HEK293 (cell line): ENCODE measurements at regions not wholly inside any gene's neighbourhood (a gene's known extent, or its start where the extent isn't known, plus 50 kb on each side); places are given as distances from the start of the nearest gene placed in this dataset.

Experiments used
- CTCF ChIA-PET: fragments of 350-600 bp; formaldehyde crosslinking; extraction: SDS; loops from one replicate; lab custom pipeline; 2021; ENCODE audit warnings: antibody characterized with exemption; lab: Yijun Ruan, JAX
- POLR2A ChIA-PET: fragments of 300-600 bp; formaldehyde crosslinking; extraction: SDS; loops from one replicate; lab custom pipeline; 2020; ENCODE audit warnings: antibody characterized with exemption, inconsistent platforms; lab: Yijun Ruan, JAX
- H3K27ac ChIP-seq: fragments of 200-500 bp; sonication (Bioruptor generic); 2 replicates; pipeline ENCODE4 v1.5.1; 2014; ENCODE audit warnings: low read depth, low read length, control low read depth, inconsistent platforms; ENCODE audit errors: extremely low read depth
- H3K36me3 ChIP-seq, 2 experiments: fragments of 200-500 bp in 1 of 2; sonication (Bioruptor generic) in 1 of 2; 1 replicate in 1 of 2; 2 replicates in 1 of 2; pipeline ENCODE4 v1.5.1; 2014 to 2017; ENCODE audit warnings: inconsistent platforms in 2 of 2, low read length in 2 of 2; ENCODE audit not compliant: control insufficient read depth in 2 of 2, insufficient read depth in 1 of 2
- H3K4me1 ChIP-seq: fragments of 200-500 bp; sonication (Bioruptor generic); 2 replicates; pipeline ENCODE4 v1.5.1; 2014; ENCODE audit warnings: mild to moderate bottlenecking, low read length, inconsistent platforms; ENCODE audit not compliant: control insufficient read depth, insufficient read depth
- H3K4me3 ChIP-seq: 2 replicates; pipeline ENCODE4 v1.5.1; 2011; ENCODE audit warnings: low read depth, mild to moderate bottlenecking, control low read depth, low read length, moderate library complexity
- H3K9me3 ChIP-seq: fragments of 200-500 bp; sonication (Bioruptor generic); 2 replicates; pipeline ENCODE4 v1.5.1; 2014; ENCODE audit warnings: low read depth, low read length, inconsistent platforms; ENCODE audit not compliant: control insufficient read depth, insufficient read depth
- GLIS1 ChIP-seq: fragments of 450-650 bp; formaldehyde crosslinking; IDR thresholded peaks from 2 replicates; pipeline ENCODE4 v1.5.1; 2016; ENCODE audit warnings: missing biosample characterization, missing genetic modification characterization
- YY2 ChIP-seq: fragments of 450-650 bp; formaldehyde crosslinking; IDR thresholded peaks from 2 replicates; pipeline ENCODE4 v1.5.1; 2016; ENCODE audit warnings: missing biosample characterization, missing genetic modification characterization
- ZBTB17 ChIP-seq: fragments of 450-650 bp; formaldehyde crosslinking; IDR thresholded peaks from 2 replicates; pipeline ENCODE4 v1.5.1; 2016; ENCODE audit warnings: missing biosample characterization, missing genetic modification characterization
- ZNF132 ChIP-seq: fragments of 450-650 bp; formaldehyde crosslinking; IDR thresholded peaks from 2 replicates; pipeline ENCODE4 v1.5.1; 2017; ENCODE audit warnings: missing biosample characterization, missing genetic modification characterization, borderline replicate concordance
- ZNF24 ChIP-seq: fragments of 450-650 bp; formaldehyde crosslinking; IDR thresholded peaks from 2 replicates; pipeline ENCODE4 v1.5.1; 2016; ENCODE audit warnings: missing biosample characterization, missing genetic modification characterization
- ZNF311 ChIP-seq: fragments of 450-650 bp; formaldehyde crosslinking; IDR thresholded peaks from 2 replicates; pipeline ENCODE4 v1.5.1; 2017; ENCODE audit warnings: missing biosample characterization, missing genetic modification characterization, borderline replicate concordance
- ZNF324 ChIP-seq: fragments of 450-650 bp; formaldehyde crosslinking; IDR thresholded peaks from 2 replicates; pipeline ENCODE4 v1.5.1; 2016; ENCODE audit warnings: missing biosample characterization, missing genetic modification characterization
- ZNF510 ChIP-seq: fragments of 450-650 bp; formaldehyde crosslinking; IDR thresholded peaks from 2 replicates; pipeline ENCODE4 v1.5.1; 2018; ENCODE audit warnings: mild to moderate bottlenecking, missing genetic modification characterization, missing biosample characterization; ENCODE audit not compliant: insufficient replicate concordance
- ZNF658 ChIP-seq: fragments of 450-650 bp; formaldehyde crosslinking; IDR thresholded peaks from 2 replicates; pipeline ENCODE4; 2016; ENCODE audit warnings: missing biosample characterization, missing genetic modification characterization
- ZNF792 ChIP-seq: fragments of 450-650 bp; formaldehyde crosslinking; IDR thresholded peaks from 2 replicates; pipeline ENCODE4 v1.5.1; 2016; ENCODE audit warnings: missing biosample characterization, missing genetic modification characterization
- ZNF837 ChIP-seq: fragments of 450-650 bp; formaldehyde crosslinking; IDR thresholded peaks from 2 replicates; pipeline ENCODE4 v1.5.1; 2016; ENCODE audit warnings: missing biosample characterization, missing genetic modification characterization
- ZXDB ChIP-seq: fragments of 450-650 bp; formaldehyde crosslinking; IDR thresholded peaks from 2 replicates; pipeline ENCODE4 v1.5.1; 2016; ENCODE audit warnings: missing biosample characterization, missing genetic modification characterization
- TF ChIP-seq, protein P1 (sequence below): fragments of 450-650 bp; formaldehyde crosslinking; IDR thresholded peaks from 2 replicates; pipeline ENCODE4 v1.5.1; 2016; ENCODE audit warnings: missing biosample characterization, missing genetic modification characterization
- TF ChIP-seq, protein P2 (sequence below): fragments of 450-650 bp; formaldehyde crosslinking; IDR thresholded peaks from 2 replicates; pipeline ENCODE4 v1.5.1; 2017; ENCODE audit warnings: missing biosample characterization, missing genetic modification characterization
- TF ChIP-seq, protein P3 (sequence below): fragments of 450-650 bp; formaldehyde crosslinking; IDR thresholded peaks from 2 replicates; pipeline ENCODE4 v1.5.1; 2016; ENCODE audit warnings: missing biosample characterization, missing genetic modification characterization, low read depth
- TF ChIP-seq, protein P4 (sequence below): fragments of 450-650 bp; formaldehyde crosslinking; IDR thresholded peaks from 2 replicates; pipeline ENCODE4 v1.5.1; 2016; ENCODE audit warnings: missing biosample characterization, missing genetic modification characterization

DNA sequence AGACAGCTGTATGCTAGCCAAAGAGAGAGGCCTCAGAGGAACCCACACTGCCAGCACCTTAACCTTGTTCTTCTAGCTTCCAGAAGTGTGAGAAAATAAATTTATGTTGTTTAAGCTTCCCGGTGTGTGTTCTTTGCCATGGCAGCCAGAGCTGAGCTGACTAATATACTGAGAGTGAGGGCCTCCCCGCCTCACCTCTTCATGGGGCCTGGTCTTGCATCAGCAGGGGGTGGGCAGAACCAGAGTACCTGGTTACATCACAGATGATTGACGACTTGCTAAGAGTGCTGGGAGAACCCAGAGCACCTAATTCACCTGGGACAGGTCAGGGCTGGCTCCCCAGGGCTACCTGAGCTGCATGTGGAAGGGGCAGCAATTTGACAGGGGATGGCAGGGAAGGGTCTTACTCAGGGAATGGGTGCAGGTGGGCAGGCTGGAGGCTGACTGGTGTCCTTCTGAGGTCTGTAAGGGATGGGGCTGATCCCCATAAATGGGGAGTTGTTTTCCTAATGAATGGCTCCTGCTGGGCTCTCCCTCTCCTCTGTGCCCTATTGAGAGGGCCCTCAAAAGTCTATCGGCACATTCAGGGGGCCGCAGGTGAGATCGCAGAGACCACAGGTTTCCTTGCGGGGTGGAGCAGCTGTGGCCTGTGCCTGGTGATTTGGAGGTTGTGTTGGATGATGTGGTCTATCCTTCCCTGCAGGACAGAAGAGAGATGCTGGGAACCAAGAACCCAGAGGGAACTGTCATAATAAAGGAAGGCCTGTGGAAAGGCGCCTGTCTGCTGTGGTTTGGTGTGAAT is 60.6 kb upstream of the ETV3 start (continued):
- no peak for TF ChIP-seq ZXDB
- TF ChIP-seq, protein P1, sequence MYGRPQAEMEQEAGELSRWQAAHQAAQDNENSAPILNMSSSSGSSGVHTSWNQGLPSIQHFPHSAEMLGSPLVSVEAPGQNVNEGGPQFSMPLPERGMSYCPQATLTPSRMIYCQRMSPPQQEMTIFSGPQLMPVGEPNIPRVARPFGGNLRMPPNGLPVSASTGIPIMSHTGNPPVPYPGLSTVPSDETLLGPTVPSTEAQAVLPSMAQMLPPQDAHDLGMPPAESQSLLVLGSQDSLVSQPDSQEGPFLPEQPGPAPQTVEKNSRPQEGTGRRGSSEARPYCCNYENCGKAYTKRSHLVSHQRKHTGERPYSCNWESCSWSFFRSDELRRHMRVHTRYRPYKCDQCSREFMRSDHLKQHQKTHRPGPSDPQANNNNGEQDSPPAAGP (tag by site-specific recombination): no peak
- TF ChIP-seq ZNF510 (tag by site-specific recombination): no peak

DNA sequence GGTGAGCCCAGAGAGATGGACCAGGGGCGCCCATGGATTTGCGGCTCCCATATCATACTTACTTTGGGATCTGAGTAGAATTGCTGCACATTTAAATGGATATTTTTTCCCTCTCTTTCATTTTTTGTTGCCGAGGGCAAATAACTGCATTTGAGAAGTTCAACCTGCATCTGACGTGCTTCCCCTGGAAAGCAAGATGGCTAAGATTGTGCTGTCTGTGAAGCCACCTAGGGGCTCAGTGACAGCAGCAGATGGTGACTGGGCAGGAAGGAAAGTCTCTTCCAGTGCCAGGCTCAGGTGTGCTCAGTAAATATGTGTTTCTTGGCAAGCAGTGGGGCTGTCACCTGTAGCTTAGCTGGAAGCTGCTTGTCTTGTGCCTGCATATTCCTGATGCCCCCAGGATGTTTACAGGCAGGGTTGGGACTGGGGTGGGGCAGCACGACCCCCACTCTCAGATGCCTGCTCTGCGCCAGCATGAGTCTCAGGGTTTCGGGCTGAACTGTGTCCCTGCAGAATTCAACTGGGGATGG is 59.8 kb upstream of the ETV3 start:
- ChIA-PET POLR2A (no interaction called here), CTCF (interaction anchor here (0.7 to 3.1 kb wide), 3 partner anchors 9 to 1837 kb away, joined by 3 to 26 read pairs (median 7); no protein-coding TSS in a partner anchor)
- Histone ChIP-seq H3K36me3 (no peaks in the 10 kb centered on the region), H3K27ac (no peak overlapping the region)
- TF ChIP-seq ZNF792 (tag by site-specific recombination) (no peak), ZNF311 (tag by site-specific recombination) (no peak), ZBTB17 (tag by site-specific recombination) (no peak), ZNF658 (tag by site-specific recombination) (no peak), ZNF837 (tag by site-specific recombination) (no peak), YY2 (tag by site-specific recombination) (no peak), GLIS1 (no peak), ZNF324 (tag by site-specific recombination) (no peak), ZNF132 (no peak), ZNF24 (tag by site-specific recombination) (no peak)
- TF ChIP-seq, protein P2, sequence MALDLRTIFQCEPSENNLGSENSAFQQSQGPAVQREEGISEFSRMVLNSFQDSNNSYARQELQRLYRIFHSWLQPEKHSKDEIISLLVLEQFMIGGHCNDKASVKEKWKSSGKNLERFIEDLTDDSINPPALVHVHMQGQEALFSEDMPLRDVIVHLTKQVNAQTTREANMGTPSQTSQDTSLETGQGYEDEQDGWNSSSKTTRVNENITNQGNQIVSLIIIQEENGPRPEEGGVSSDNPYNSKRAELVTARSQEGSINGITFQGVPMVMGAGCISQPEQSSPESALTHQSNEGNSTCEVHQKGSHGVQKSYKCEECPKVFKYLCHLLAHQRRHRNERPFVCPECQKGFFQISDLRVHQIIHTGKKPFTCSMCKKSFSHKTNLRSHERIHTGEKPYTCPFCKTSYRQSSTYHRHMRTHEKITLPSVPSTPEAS: no peak
- TF ChIP-seq, protein P3, sequence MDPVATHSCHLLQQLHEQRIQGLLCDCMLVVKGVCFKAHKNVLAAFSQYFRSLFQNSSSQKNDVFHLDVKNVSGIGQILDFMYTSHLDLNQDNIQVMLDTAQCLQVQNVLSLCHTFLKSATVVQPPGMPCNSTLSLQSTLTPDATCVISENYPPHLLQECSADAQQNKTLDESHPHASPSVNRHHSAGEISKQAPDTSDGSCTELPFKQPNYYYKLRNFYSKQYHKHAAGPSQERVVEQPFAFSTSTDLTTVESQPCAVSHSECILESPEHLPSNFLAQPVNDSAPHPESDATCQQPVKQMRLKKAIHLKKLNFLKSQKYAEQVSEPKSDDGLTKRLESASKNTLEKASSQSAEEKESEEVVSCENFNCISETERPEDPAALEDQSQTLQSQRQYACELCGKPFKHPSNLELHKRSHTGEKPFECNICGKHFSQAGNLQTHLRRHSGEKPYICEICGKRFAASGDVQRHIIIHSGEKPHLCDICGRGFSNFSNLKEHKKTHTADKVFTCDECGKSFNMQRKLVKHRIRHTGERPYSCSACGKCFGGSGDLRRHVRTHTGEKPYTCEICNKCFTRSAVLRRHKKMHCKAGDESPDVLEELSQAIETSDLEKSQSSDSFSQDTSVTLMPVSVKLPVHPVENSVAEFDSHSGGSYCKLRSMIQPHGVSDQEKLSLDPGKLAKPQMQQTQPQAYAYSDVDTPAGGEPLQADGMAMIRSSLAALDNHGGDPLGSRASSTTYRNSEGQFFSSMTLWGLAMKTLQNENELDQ (tag by site-specific recombination): no peak
- TF ChIP-seq, protein P4, sequence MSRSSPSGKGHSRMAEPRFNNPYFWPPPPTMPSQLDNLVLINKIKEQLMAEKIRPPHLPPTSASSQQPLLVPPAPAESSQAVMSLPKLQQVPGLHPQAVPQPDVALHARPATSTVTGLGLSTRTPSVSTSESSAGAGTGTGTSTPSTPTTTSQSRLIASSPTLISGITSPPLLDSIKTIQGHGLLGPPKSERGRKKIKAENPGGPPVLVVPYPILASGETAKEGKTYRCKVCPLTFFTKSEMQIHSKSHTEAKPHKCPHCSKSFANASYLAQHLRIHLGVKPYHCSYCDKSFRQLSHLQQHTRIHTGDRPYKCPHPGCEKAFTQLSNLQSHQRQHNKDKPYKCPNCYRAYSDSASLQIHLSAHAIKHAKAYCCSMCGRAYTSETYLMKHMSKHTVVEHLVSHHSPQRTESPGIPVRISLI: no peak
- TF ChIP-seq, all 188 proteins: peak for 0
- Histone ChIP-seq H3K4me3 (no peak overlapping the region), H3K9me3 (no peaks in the 10 kb centered on the region), H3K4me1 (0 out of 2 replicates have a peak, but pooled peaks cover 2% of the 10 kb centered on the region)
